NOMO-1 treated with dmso at 0.1 percent for 144 hours (cell line): ENCODE measurements at regions not wholly inside any gene's neighbourhood (a gene's known extent, or its start where the extent isn't known, plus 50 kb on each side); places are given as distances from the start of the nearest gene placed in this dataset.

Experiments
- DNase-seq: peaks from one replicate; lab custom pipeline; 2025; ENCODE audit not compliant: unreplicated experiment; lab: John Stamatoyannopoulos, UW

- no peak for DNase-seq
These were observed 260.7 kb downstream of the MN1 start for GRCh38 chr22:27540656-27541396.

- DNase-seq, result no peak
These were observed 259.7 kb downstream of the MN1 start for GRCh38 chr22:27541836-27542235.

DNA sequence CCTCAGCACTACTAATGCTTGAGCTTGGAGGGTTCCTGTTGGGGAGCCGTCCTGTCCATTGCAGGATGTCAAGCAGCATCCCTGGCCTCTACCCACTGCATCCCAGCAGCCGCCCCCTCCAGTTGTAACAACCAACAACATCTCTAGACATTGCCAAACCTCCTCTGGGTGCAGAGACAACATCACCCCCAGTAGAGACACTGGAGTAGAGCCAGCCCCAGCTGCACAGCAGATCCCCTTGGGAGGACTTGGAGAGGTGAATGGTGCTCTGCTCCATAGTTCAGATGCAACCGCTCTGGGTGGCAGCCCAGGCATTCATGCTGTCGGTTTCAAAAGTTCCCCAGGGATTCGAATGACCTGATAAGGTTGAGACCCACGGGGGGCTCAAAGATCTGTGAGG is 259.0 kb downstream of the MN1 start:
- no peak for DNase-seq

GRCh38 chr22:27543460-27543859 is 258.1 kb downstream of the MN1 start:
- no peak for DNase-seq

- DNase-seq, result no peak
These were observed 256.5 kb downstream of the MN1 start for GRCh38 chr22:27545085-27545484.

- no peak for DNase-seq
These were observed 255.2 kb downstream of the MN1 start for GRCh38 chr22:27546157-27546935.

DNA sequence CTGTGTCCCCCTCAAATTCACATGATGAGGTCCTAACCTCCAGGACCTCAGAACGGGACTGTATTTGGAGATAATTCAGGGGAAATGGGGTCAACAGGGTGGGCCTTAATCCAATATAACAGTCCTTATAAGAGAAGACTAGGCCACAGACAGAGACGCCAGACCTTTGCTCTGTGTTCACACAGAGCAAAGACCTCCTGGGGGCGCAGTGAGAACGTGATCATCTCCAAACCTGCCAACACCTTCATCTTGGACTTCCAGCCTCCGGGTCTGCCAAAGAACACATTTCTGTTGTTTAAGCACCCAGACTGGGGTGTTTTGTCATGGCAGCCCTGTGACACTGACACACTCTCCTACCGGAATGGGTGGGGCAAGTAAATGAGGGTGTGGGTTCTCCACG is 250.2 kb downstream of the MN1 start:
- no peak for DNase-seq

- no peak for DNase-seq
These were observed 249.4 kb downstream of the MN1 start for GRCh38 chr22:27552176-27552575.

- DNase-seq, result no peak
These were observed 248.7 kb downstream of the MN1 start for GRCh38 chr22:27552863-27553262.

DNA sequence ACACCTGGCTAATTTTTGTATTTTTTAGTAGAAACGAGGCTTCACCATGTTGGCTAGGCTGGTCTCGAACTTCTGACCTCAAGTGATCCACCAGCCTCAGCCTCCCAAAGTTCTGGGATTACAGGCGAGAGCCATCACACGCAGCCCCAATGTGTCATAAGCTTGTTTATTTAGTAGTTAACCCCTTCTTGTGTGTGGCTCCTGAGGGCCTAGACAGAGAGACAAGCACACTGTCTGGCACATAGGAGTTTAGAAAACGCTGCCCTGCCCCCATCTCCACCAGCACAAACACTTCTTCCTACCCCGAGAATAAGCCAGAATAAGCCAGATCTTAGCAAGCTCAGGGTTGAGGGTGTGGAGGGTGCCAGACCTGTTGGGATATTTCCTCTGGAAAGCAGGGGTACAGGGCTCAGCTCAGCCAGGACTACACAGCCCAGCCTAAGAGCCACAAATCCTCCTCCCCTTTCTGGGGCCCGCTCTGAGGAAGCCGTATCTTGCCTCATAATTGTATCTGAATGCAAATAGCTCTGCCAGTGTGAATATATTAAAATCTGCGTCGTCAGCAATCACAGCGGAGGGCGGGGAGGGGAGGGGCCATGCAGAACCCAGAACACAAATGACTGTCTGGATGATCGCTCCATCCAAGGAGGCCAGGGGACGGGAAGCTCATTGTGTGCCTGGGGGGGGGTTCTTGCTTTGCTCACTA is 247.3 kb downstream of the MN1 start:
- peak; percentile 20 for DNase-seq

- DNase-seq, result no peak
These were observed 246.6 kb downstream of the MN1 start for GRCh38 chr22:27554841-27555456.

DNA sequence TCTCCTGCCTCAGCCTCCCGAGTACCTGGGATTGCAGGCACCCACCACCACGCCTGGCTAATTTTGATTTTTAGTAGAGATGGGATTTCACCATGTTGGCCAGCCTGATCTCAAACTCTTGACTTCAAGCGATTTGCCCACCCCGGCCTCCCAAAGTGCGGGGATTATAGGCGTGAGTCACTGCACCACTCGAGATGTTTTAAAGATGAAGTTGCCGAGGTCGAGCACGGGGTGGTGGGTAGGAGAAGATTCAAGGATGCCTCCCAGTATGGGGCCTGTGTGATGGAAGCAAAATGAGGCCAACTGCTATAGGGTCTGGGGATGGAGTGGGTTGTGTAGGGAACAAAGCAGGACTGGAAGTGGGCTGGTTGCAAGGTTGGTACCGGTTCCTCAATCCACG is 245.2 kb downstream of the MN1 start:
- no peak for DNase-seq

GRCh38 chr22:27557286-27558008 is 244.1 kb downstream of the MN1 start:
- no peak for DNase-seq

GRCh38 chr22:27558658-27559371 is 242.7 kb downstream of the MN1 start:
- no peak for DNase-seq

- no peak for DNase-seq
These were observed 240.8 kb downstream of the MN1 start for GRCh38 chr22:27560781-27561180.

DNA sequence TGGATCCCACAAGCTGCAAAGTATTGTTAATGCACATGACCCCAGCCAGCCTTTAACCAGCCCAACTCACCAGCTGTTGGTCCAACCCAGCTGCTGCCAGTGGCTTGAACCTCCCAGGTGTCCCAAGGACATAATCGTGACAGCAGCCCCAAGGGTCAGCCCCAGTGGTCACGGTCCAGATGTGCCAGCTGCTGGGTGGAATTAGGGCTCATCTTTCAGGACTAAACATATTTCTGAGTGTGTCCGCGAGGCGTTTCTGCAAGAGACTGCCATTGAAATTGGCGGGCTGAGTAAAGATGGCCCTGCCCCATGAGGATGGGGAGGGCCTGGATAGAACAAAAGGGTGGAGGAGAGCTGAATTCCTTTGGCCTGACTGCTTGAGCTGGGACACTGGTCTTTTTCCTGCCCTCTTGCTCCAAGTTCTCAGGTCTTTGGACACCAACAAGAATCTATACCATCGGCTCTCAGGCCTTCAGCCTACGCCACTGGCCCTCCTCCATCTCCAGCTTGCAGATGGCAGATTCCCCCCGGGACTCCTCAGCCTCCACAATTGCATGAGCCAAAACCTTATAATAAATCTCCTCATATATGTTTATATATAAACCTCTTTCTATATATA is 240.2 kb downstream of the MN1 start:
- DNase-seq, result no peak

GRCh38 chr22:27564806-27565205 is 236.8 kb downstream of the MN1 start:
- no peak for DNase-seq

- no peak for DNase-seq
These were observed 235.0 kb downstream of the MN1 start for GRCh38 chr22:27566602-27567001.

DNA sequence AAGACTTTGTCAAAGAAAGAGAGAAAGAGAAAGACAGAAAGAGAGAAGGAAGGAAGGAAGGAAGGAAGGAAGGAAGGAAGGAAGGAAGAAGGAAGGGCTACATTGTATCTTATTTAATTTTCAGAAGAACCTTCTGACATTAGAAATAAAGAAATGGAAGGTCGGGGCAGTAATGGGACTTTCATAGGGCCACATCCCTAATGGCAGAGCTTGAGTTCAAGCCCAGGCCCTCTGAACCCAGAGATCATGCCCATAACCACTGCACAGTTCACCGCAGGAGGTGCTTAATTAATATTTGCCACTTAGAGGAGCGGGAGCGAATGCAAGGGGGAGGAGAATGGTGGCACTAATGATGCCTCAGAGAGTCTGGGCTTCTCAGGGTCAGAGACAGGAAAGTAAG is 233.3 kb downstream of the MN1 start:
- DNase-seq, result no peak
